ENCODE measurements at regions not wholly inside any gene's neighbourhood (a gene's known extent, or its start where the extent isn't known, plus 50 kb on each side); places are given as distances from the start of the nearest gene placed in this dataset.

DNA sequence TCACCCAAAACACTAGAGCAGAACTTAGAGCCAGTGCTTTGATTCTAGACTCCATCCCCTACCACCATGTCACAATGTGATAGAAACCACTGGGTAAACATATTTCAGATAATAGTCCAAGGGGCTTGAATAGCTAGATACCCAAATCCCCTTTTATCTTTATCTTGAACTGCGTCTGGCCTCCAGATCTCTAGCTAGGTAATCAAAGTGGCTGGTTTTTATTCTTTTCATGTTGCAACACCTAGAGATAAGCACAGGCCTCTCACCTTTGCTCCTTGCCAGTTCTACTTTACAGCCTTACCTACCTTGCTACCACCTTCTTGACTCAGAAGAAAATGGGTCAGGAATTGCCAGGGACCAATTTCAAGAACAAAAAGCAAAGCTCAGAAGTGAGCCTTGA lies 171.2 kb downstream of the C1D start:
- TF ChIP-seq, protein P1, sequence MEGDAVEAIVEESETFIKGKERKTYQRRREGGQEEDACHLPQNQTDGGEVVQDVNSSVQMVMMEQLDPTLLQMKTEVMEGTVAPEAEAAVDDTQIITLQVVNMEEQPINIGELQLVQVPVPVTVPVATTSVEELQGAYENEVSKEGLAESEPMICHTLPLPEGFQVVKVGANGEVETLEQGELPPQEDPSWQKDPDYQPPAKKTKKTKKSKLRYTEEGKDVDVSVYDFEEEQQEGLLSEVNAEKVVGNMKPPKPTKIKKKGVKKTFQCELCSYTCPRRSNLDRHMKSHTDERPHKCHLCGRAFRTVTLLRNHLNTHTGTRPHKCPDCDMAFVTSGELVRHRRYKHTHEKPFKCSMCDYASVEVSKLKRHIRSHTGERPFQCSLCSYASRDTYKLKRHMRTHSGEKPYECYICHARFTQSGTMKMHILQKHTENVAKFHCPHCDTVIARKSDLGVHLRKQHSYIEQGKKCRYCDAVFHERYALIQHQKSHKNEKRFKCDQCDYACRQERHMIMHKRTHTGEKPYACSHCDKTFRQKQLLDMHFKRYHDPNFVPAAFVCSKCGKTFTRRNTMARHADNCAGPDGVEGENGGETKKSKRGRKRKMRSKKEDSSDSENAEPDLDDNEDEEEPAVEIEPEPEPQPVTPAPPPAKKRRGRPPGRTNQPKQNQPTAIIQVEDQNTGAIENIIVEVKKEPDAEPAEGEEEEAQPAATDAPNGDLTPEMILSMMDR (conservative IDR thresholded peaks at IDR 0.05 in 1 of 2, IDR thresholded peaks at IDR 0.05 in 1 of 2; ENCODE audit: extremely low read depth in 1 of 2, insufficient read depth in 1 of 2, low read depth in 1 of 2, low read length in 2 of 2) = no peak
- no peak for TF ChIP-seq EZH2 (IDR thresholded peaks at IDR 0.05; ENCODE audit: borderline replicate concordance, low read length)
